ENCODE measurements at regions not wholly inside any gene's neighbourhood (a gene's known extent, or its start where the extent isn't known, plus 50 kb on each side); places are given as distances from the start of the nearest gene placed in this dataset.

GRCh38 chr13:100880166-100880565 lies 205.6 kb upstream of the TMTC4 start:
- no CpG with 5 or more reads among the region's 3 CpGs for WGBS (ENCODE audit: extremely low coverage, insufficient coverage, insufficient read length)
- H2AFZ ChIP-seq (ENCODE audit: insufficient read depth, low read length, poor library complexity) = no peak overlapping the region
- H3K4ac ChIP-seq (ENCODE audit: low read depth, low read length) = no peak overlapping the region
- H3K9ac ChIP-seq (ENCODE audit: low read length) = no peak overlapping the region
- H2BK120ac ChIP-seq (ENCODE audit: insufficient read depth, low read length, poor library complexity) = no peak overlapping the region
- H3K4me3 ChIP-seq (ENCODE audit: low read depth, low read length) = no peak overlapping the region
- H3K4me1 ChIP-seq (ENCODE audit: control insufficient read depth in 1 of 2, insufficient read depth in 2 of 2, low read length in 2 of 2) = peaks cover 3 to 7% of the 10 kb centered on the region in 2 experiments
- H3K23ac ChIP-seq (ENCODE audit: low read length) = no peak overlapping the region
- no peak overlapping the region for H3K27ac ChIP-seq (ENCODE audit: low read depth, low read length)
- H3K27me3 ChIP-seq (ENCODE audit: insufficient read depth, low read length) = no peaks in the 10 kb centered on the region
- no peaks in the 10 kb centered on the region for H3K79me1 ChIP-seq (ENCODE audit: low read length)
- H3K9me3 ChIP-seq (ENCODE audit: insufficient read depth, low read depth, low read length) = no peaks in the 10 kb centered on the region
- no peaks in the 10 kb centered on the region for H3K79me2 ChIP-seq (ENCODE audit: control insufficient read depth, insufficient read depth, low read length, poor library complexity)
- H3K4me2 ChIP-seq (ENCODE audit: low read length) = no peak overlapping the region
- peak; percentile 90 to 97 for DNase-seq
- H2BK12ac ChIP-seq (ENCODE audit: low read length) = no peak overlapping the region
- no peak overlapping the region for H4K8ac ChIP-seq (ENCODE audit: low read depth, low read length)
- no peak overlapping the region for H2BK5ac ChIP-seq (ENCODE audit: low read depth, low read length, poor library complexity)
- H3K36me3 ChIP-seq (ENCODE audit: control insufficient read depth in 1 of 2, insufficient read depth in 2 of 2, low read length in 2 of 2) = no peaks in the 10 kb centered on the region
- H3K14ac ChIP-seq (ENCODE audit: low read length) = no peak overlapping the region
- no peak overlapping the region for H4K12ac ChIP-seq (ENCODE audit: low read depth, low read length)
- H3K18ac ChIP-seq (ENCODE audit: low read length) = no peak overlapping the region
- no peak overlapping the region for H4K91ac ChIP-seq (ENCODE audit: low read depth, low read length)
- no peak overlapping the region for H2AK5ac ChIP-seq (ENCODE audit: low read length)

GRCh38 chr13:100879255-100879654 lies 204.7 kb upstream of the TMTC4 start:
- Histone ChIP-seq H3K36me3 (ENCODE audit: control insufficient read depth in 1 of 2, insufficient read depth in 2 of 2, low read length in 2 of 2) (no peaks in the 10 kb centered on the region), H3K4ac (ENCODE audit: low read depth, low read length) (no peak overlapping the region), H2AFZ (ENCODE audit: insufficient read depth, low read length, poor library complexity) (no peak overlapping the region), H3K14ac (ENCODE audit: low read length) (no peak overlapping the region), H2AK5ac (ENCODE audit: low read length) (no peak overlapping the region), H3K18ac (ENCODE audit: low read length) (no peak overlapping the region), H2BK5ac (ENCODE audit: low read depth, low read length, poor library complexity) (no peak overlapping the region), H4K8ac (ENCODE audit: low read depth, low read length) (no peak overlapping the region), H3K27ac (ENCODE audit: low read depth, low read length) (no peak overlapping the region), H3K4me1 (ENCODE audit: control insufficient read depth in 1 of 2, insufficient read depth in 2 of 2, low read length in 2 of 2) (peaks cover 3 to 7% of the 10 kb centered on the region in 2 experiments), H3K27me3 (ENCODE audit: insufficient read depth, low read length) (no peaks in the 10 kb centered on the region), H3K23ac (ENCODE audit: low read length) (no peak overlapping the region), H3K79me2 (ENCODE audit: control insufficient read depth, insufficient read depth, low read length, poor library complexity) (no peaks in the 10 kb centered on the region), H2BK120ac (ENCODE audit: insufficient read depth, low read length, poor library complexity) (no peak overlapping the region), H3K79me1 (ENCODE audit: low read length) (no peaks in the 10 kb centered on the region), H2BK12ac (ENCODE audit: low read length) (no peak overlapping the region), H3K4me2 (ENCODE audit: low read length) (no peak overlapping the region), H4K12ac (ENCODE audit: low read depth, low read length) (no peak overlapping the region), H3K4me3 (ENCODE audit: low read depth, low read length) (no peak overlapping the region), H4K91ac (ENCODE audit: low read depth, low read length) (no peak overlapping the region), H3K9ac (ENCODE audit: low read length) (no peak overlapping the region), H3K9me3 (ENCODE audit: insufficient read depth, low read depth, low read length) (no peaks in the 10 kb centered on the region)
- DNase-seq = no peak
- no CpG with 5 or more reads among the region's 5 CpGs for WGBS (ENCODE audit: extremely low coverage, insufficient coverage, insufficient read length)

- no peak overlapping the region for H2BK5ac ChIP-seq (ENCODE audit: low read depth, low read length, poor library complexity)
- H3K9me3 ChIP-seq (ENCODE audit: insufficient read depth, low read depth, low read length) = no peaks in the 10 kb centered on the region
- H3K18ac ChIP-seq (ENCODE audit: low read length) = no peak overlapping the region
- H4K91ac ChIP-seq (ENCODE audit: low read depth, low read length) = no peak overlapping the region
- H3K4ac ChIP-seq (ENCODE audit: low read depth, low read length) = no peak overlapping the region
- no peaks in the 10 kb centered on the region for H3K79me1 ChIP-seq (ENCODE audit: low read length)
- H2AK5ac ChIP-seq (ENCODE audit: low read length) = no peak overlapping the region
- no peak overlapping the region for H3K9ac ChIP-seq (ENCODE audit: low read length)
- no peak overlapping the region for H2AFZ ChIP-seq (ENCODE audit: insufficient read depth, low read length, poor library complexity)
- no peaks in the 10 kb centered on the region for H3K27me3 ChIP-seq (ENCODE audit: insufficient read depth, low read length)
- H2BK120ac ChIP-seq (ENCODE audit: insufficient read depth, low read length, poor library complexity) = no peak overlapping the region
- no peak overlapping the region for H3K4me3 ChIP-seq (ENCODE audit: low read depth, low read length)
- DNase-seq = no peak
- H2BK12ac ChIP-seq (ENCODE audit: low read length) = no peak overlapping the region
- H4K8ac ChIP-seq (ENCODE audit: low read depth, low read length) = no peak overlapping the region
- no peak overlapping the region for H4K12ac ChIP-seq (ENCODE audit: low read depth, low read length)
- 100% methylated on average over 2 of the region's 2 CpGs for WGBS (ENCODE audit: extremely low coverage, insufficient coverage, insufficient read length)
- H3K27ac ChIP-seq (ENCODE audit: low read depth, low read length) = no peak overlapping the region
- H3K14ac ChIP-seq (ENCODE audit: low read length) = no peak overlapping the region
- no peaks in the 10 kb centered on the region for H3K79me2 ChIP-seq (ENCODE audit: control insufficient read depth, insufficient read depth, low read length, poor library complexity)
- no peak overlapping the region for H3K23ac ChIP-seq (ENCODE audit: low read length)
- H3K36me3 ChIP-seq (ENCODE audit: control insufficient read depth in 1 of 2, insufficient read depth in 2 of 2, low read length in 2 of 2) = no peaks in the 10 kb centered on the region
- no peak overlapping the region for H3K4me2 ChIP-seq (ENCODE audit: low read length)
- peaks cover 0 to 3% of the 10 kb centered on the region in 2 experiments for H3K4me1 ChIP-seq (ENCODE audit: control insufficient read depth in 1 of 2, insufficient read depth in 2 of 2, low read length in 2 of 2)
Observed at GRCh38 chr13:100876044-100876403, 201.4 kb upstream of the TMTC4 start.

GRCh38 chr13:100875392-100876043 lies 200.9 kb upstream of the TMTC4 start:
- H2AK5ac ChIP-seq (ENCODE audit: low read length) = no peak overlapping the region
- no CpG with 5 or more reads among the region's 3 CpGs for WGBS (ENCODE audit: extremely low coverage, insufficient coverage, insufficient read length)

More at GRCh38 chr13:100875392-100876043, 200.9 kb upstream of the TMTC4 start:
- Histone ChIP-seq H3K79me1 (ENCODE audit: low read length) (no peaks in the 10 kb centered on the region), H3K36me3 (ENCODE audit: control insufficient read depth in 1 of 2, insufficient read depth in 2 of 2, low read length in 2 of 2) (no peaks in the 10 kb centered on the region), H2BK12ac (ENCODE audit: low read length) (no peak overlapping the region), H3K4me2 (ENCODE audit: low read length) (no peak overlapping the region), H2AFZ (ENCODE audit: insufficient read depth, low read length, poor library complexity) (no peak overlapping the region), H4K12ac (ENCODE audit: low read depth, low read length) (no peak overlapping the region), H3K23ac (ENCODE audit: low read length) (no peak overlapping the region), H4K91ac (ENCODE audit: low read depth, low read length) (no peak overlapping the region), H2BK5ac (ENCODE audit: low read depth, low read length, poor library complexity) (no peak overlapping the region), H3K4ac (ENCODE audit: low read depth, low read length) (no peak overlapping the region), H3K79me2 (ENCODE audit: control insufficient read depth, insufficient read depth, low read length, poor library complexity) (no peaks in the 10 kb centered on the region), H4K8ac (ENCODE audit: low read depth, low read length) (no peak overlapping the region), H3K18ac (ENCODE audit: low read length) (no peak overlapping the region), H2BK120ac (ENCODE audit: insufficient read depth, low read length, poor library complexity) (no peak overlapping the region), H3K27ac (ENCODE audit: low read depth, low read length) (no peak overlapping the region), H3K14ac (ENCODE audit: low read length) (no peak overlapping the region), H3K27me3 (ENCODE audit: insufficient read depth, low read length) (no peaks in the 10 kb centered on the region), H3K4me1 (ENCODE audit: control insufficient read depth in 1 of 2, insufficient read depth in 2 of 2, low read length in 2 of 2) (peaks cover 0 to 3% of the 10 kb centered on the region in 2 experiments), H3K9ac (ENCODE audit: low read length) (no peak overlapping the region), H3K9me3 (ENCODE audit: insufficient read depth, low read depth, low read length) (no peaks in the 10 kb centered on the region), H3K4me3 (ENCODE audit: low read depth, low read length) (no peak overlapping the region)
- peak; percentile 23 to 74 for DNase-seq

All from trophoblast cell (in vitro differentiated cells and primary cell).